Endodermal cell (in vitro differentiated cells): ENCODE measurements at regions not wholly inside any gene's neighbourhood (a gene's known extent, or its start where the extent isn't known, plus 50 kb on each side); places are given as distances from the start of the nearest gene placed in this dataset.

Experiments
- DNase-seq: peaks from one replicate; pipeline ENCODE4 v3.0.0-alpha.2; 2017
- H3K27ac ChIP-seq: 2 replicates; pipeline ENCODE4 v1.5.1; 2013; ENCODE audit warnings: mild to moderate bottlenecking, low read depth, low read length, moderate library complexity
- H3K27me3 ChIP-seq: 2 replicates; pipeline ENCODE4 v1.6.1; 2013; ENCODE audit warnings: mild to moderate bottlenecking, low read length, moderate library complexity; ENCODE audit not compliant: insufficient read depth, control insufficient read depth, poor library complexity, severe bottlenecking
- H3K36me3 ChIP-seq: 2 replicates; pipeline ENCODE4 v1.7.0; 2013; ENCODE audit warnings: mild to moderate bottlenecking, low read length, moderate library complexity; ENCODE audit not compliant: control insufficient read depth, insufficient read depth
- H3K4me1 ChIP-seq: one replicate; pipeline ENCODE4 v1.7.0; 2013; ENCODE audit warnings: low read length; ENCODE audit not compliant: control insufficient read depth, insufficient read depth
- H3K4me3 ChIP-seq: 2 replicates; pipeline ENCODE4 v1.5.1; 2013; ENCODE audit warnings: mild to moderate bottlenecking, low read length, moderate library complexity
- H3K9ac ChIP-seq: 2 replicates; pipeline ENCODE4 v1.6.1; 2013; ENCODE audit warnings: mild to moderate bottlenecking, low read length, moderate library complexity; ENCODE audit not compliant: poor library complexity, severe bottlenecking; ENCODE audit errors: extremely low read depth
- H3K9me3 ChIP-seq: 2 replicates; pipeline ENCODE4 v1.6.1; 2013; ENCODE audit warnings: mild to moderate bottlenecking, low read length, moderate library complexity; ENCODE audit not compliant: control insufficient read depth
- H3K27ac Mint-ChIP-seq: 2 replicates; pipeline ENCODE4 v1.8.0; 2020; ENCODE audit warnings: mixed read lengths
- H3K27me3 Mint-ChIP-seq: 2 replicates; pipeline ENCODE4 v1.8.0; 2021; ENCODE audit warnings: mild to moderate bottlenecking, mixed read lengths; ENCODE audit not compliant: insufficient read depth
- H3K36me3 Mint-ChIP-seq: 2 replicates; pipeline ENCODE4 v1.8.0; 2020; ENCODE audit warnings: low read depth, mixed read lengths
- H3K4me1 Mint-ChIP-seq: 2 replicates; pipeline ENCODE4 v1.8.0; 2020; ENCODE audit warnings: mixed read lengths
- H3K4me3 Mint-ChIP-seq: 2 replicates; pipeline ENCODE4 v1.8.0; 2020; ENCODE audit warnings: mild to moderate bottlenecking, moderate library complexity, mixed read lengths
- H3K9me3 Mint-ChIP-seq: 2 replicates; pipeline ENCODE4 v1.8.0; 2020; ENCODE audit warnings: mild to moderate bottlenecking, mixed read lengths
- CTCF ChIP-seq: fragments of 200-600 bp; sonication (generic); conservative IDR thresholded peaks from 2 replicates; pipeline ENCODE4 v1.5.0; 2021; ENCODE audit warnings: antibody characterized with exemption, mild to moderate bottlenecking
- WGBS, 2 experiments: methylation state at CpG; one replicate each; pipeline versions ENCODE4 v1.1.5 to v1.1.7; 2013; ENCODE audit warnings: missing lambda C conversion rate in 2 of 2, mixed read lengths in 1 of 2; ENCODE audit not compliant: insufficient coverage in 1 of 2, insufficient read length in 1 of 2; 5-methylcytosine and 5-hydroxymethylcytosine counted together

- H3K36me3 ChIP-seq, result no peaks in the 10 kb centered on the region
- no peaks in the 10 kb centered on the region for H3K9me3 ChIP-seq
- Mint-ChIP-seq H3K27me3 (no peaks in the 10 kb centered on the region), H3K4me3 (no peak overlapping the region), H3K27ac (no peak overlapping the region), H3K4me1 (peaks cover under 1% of the 10 kb centered on the region), H3K9me3 (no peaks in the 10 kb centered on the region), H3K36me3 (no peaks in the 10 kb centered on the region)
- H3K4me3 ChIP-seq, result no peak overlapping the region
- 98 to 100% methylated on average over 1 to 4 of the region's 4 CpGs for WGBS, 2 experiments
- no peak for DNase-seq
- H3K27ac ChIP-seq, result no peak overlapping the region
- peaks cover 4% of the 10 kb centered on the region for H3K4me1 ChIP-seq
- H3K9ac ChIP-seq, result no peak overlapping the region
- no peaks in the 10 kb centered on the region for H3K27me3 ChIP-seq
- TF ChIP-seq CTCF, result no peak
These were observed 93.3 kb downstream of the TMX1 start for GRCh38 chr14:51333299-51333698.

- Histone ChIP-seq H3K9me3 (no peaks in the 10 kb centered on the region), H3K27ac (no peak overlapping the region), H3K4me1 (peaks cover 4% of the 10 kb centered on the region), H3K4me3 (no peak overlapping the region), H3K9ac (no peak overlapping the region), H3K27me3 (no peaks in the 10 kb centered on the region), H3K36me3 (no peaks in the 10 kb centered on the region)
- no peak overlapping the region for H3K4me3 Mint-ChIP-seq
- H3K27ac Mint-ChIP-seq, result no peak overlapping the region
- no peaks in the 10 kb centered on the region for H3K4me1 Mint-ChIP-seq
- WGBS, 2 experiments, result 95 to 100% methylated on average over 1 of the region's 1 CpG
- TF ChIP-seq CTCF, result no peak
- no peaks in the 10 kb centered on the region for H3K9me3 Mint-ChIP-seq
- H3K36me3 Mint-ChIP-seq, result no peaks in the 10 kb centered on the region
- no peak for DNase-seq
- no peaks in the 10 kb centered on the region for H3K27me3 Mint-ChIP-seq
These were observed 94.0 kb downstream of the TMX1 start for GRCh38 chr14:51333901-51334521.

- H3K27ac Mint-ChIP-seq, result no peak overlapping the region
- Histone ChIP-seq H3K27ac (no peak overlapping the region), H3K27me3 (no peaks in the 10 kb centered on the region), H3K36me3 (no peaks in the 10 kb centered on the region), H3K9ac (no peak overlapping the region), H3K4me3 (no peak overlapping the region), H3K4me1 (peaks cover 4% of the 10 kb centered on the region), H3K9me3 (no peaks in the 10 kb centered on the region)
- 88 to 93% methylated on average over 4 to 5 of the region's 5 CpGs for WGBS, 2 experiments
- DNase-seq, result no peak
- no peaks in the 10 kb centered on the region for H3K27me3 Mint-ChIP-seq
- H3K36me3 Mint-ChIP-seq, result no peaks in the 10 kb centered on the region
- TF ChIP-seq CTCF, result no peak
- H3K4me1 Mint-ChIP-seq, result no peaks in the 10 kb centered on the region
- no peak overlapping the region for H3K4me3 Mint-ChIP-seq
- H3K9me3 Mint-ChIP-seq, result no peaks in the 10 kb centered on the region
These were observed 94.5 kb downstream of the TMX1 start for GRCh38 chr14:51334566-51334965.
